ENCODE measurements at regions not wholly inside any gene's neighbourhood (a gene's known extent, or its start where the extent isn't known, plus 50 kb on each side); places are given as distances from the start of the nearest gene placed in this dataset.

- H3K23ac ChIP-seq (ENCODE audit: insufficient read length), result no peak overlapping the region
- H3K56ac ChIP-seq (replicated peaks; ENCODE audit: insufficient read length, low read depth, low read length), result no peak overlapping the region
- H2AFZ ChIP-seq (ENCODE audit: low read length), result no peak overlapping the region
- no peak overlapping the region for H2BK120ac ChIP-seq (replicated peaks; ENCODE audit: low read depth, low read length)
- H4K5ac ChIP-seq (ENCODE audit: insufficient read length, low read depth, low read length), result no peak overlapping the region
- no peaks in the 10 kb centered on the region for H3K36me3 ChIP-seq (ENCODE audit: control insufficient read depth in 2 of 4, insufficient read depth in 4 of 4, low read length in 3 of 4)
- no peak overlapping the region for H2BK15ac ChIP-seq (ENCODE audit: low read length)
- H3K79me2 ChIP-seq (ENCODE audit: control insufficient read depth in 1 of 2, insufficient read depth in 2 of 2, low read length in 2 of 2), result no peaks in the 10 kb centered on the region
- no peaks in the 10 kb centered on the region for H3K23me2 ChIP-seq (ENCODE audit: low read depth, low read length)
- H3K14ac ChIP-seq (ENCODE audit: insufficient read length), result no peak overlapping the region
- H2BK20ac ChIP-seq (ENCODE audit: low read length), result no peak overlapping the region
- no peak overlapping the region for H2BK12ac ChIP-seq (ENCODE audit: low read depth, low read length)
- H3K9me3 ChIP-seq (ENCODE audit: insufficient read depth in 2 of 2, low read depth in 1 of 2, low read length in 1 of 2), result no peaks in the 10 kb centered on the region
- no peaks in the 10 kb centered on the region for H3K4me1 ChIP-seq (replicated peaks in 1 of 4; ENCODE audit: control insufficient read depth in 3 of 4, insufficient read depth in 4 of 4, low read length in 3 of 4)
- H3K4me2 ChIP-seq (ENCODE audit: insufficient read depth in 1 of 2, low read depth in 2 of 2, low read length in 2 of 2), result no peak overlapping the region
- no peak overlapping the region for H3K9ac ChIP-seq (replicated peaks in 1 of 4; ENCODE audit: extremely low read depth in 1 of 4, low read depth in 3 of 4, low read length in 3 of 4)
- no peak overlapping the region for H2AK5ac ChIP-seq (ENCODE audit: low read depth, low read length)
- POLR2A ChIA-PET (ENCODE audit: partially characterized antibody), result no interaction called here
- no peak overlapping the region for H3K4ac ChIP-seq (replicated peaks; ENCODE audit: insufficient read length, low read depth, low read length)
- H3K27me3 ChIP-seq (replicated peaks in 1 of 4; ENCODE audit: control insufficient read depth in 3 of 4, extremely low read depth in 1 of 4, insufficient read depth in 3 of 4, low read length in 3 of 4), result no peaks in the 10 kb centered on the region
- no peak overlapping the region for H3K18ac ChIP-seq (ENCODE audit: extremely low read depth, low read length)
- H2BK5ac ChIP-seq (ENCODE audit: low read depth, low read length), result no peak overlapping the region
- no peak overlapping the region for H4K8ac ChIP-seq (ENCODE audit: extremely low read depth, insufficient read depth, low read length)
- no peak for FAIRE-seq
- H3K4me3 ChIP-seq (ENCODE audit: extremely low read depth in 1 of 4, insufficient read depth in 2 of 4, low read depth in 3 of 4, low read length in 4 of 4), result no peak overlapping the region
- H3K79me1 ChIP-seq (ENCODE audit: low read depth, low read length), result no peaks in the 10 kb centered on the region
- no peak overlapping the region for H4K91ac ChIP-seq (replicated peaks; ENCODE audit: insufficient read length, low read length)
- WGBS, 2 experiments (ENCODE audit: extremely low coverage in 1 of 2, insufficient coverage in 1 of 2, insufficient read length in 1 of 2, insufficient replicate concordance in 2 of 2, low coverage in 1 of 2, low lambda C conversion rate in 2 of 2, missing lambda C conversion rate in 1 of 2), result 83% methylated on average over 1 of the region's 1 CpG; no CpG with 5 or more reads in 1 of the 2 experiments
- CTCF ChIA-PET (ENCODE audit: partially characterized antibody), result no interaction called here
- no peak for DNase-seq (ENCODE audit: low read depth in 1 of 2, low spot score in 2 of 2)
- H3K27ac ChIP-seq (ENCODE audit: low read depth, low read length), result no peak overlapping the region
- no peaks in the 10 kb centered on the region for H4K20me1 ChIP-seq (replicated peaks in 1 of 2; ENCODE audit: control insufficient read depth in 1 of 2, insufficient read depth in 2 of 2, low read length in 2 of 2)
- no peak for TF ChIP-seq RFX5 (IDR thresholded peaks at IDR 0.05; ENCODE audit: borderline replicate concordance, low read depth, low read length)
- no peak for TF ChIP-seq CBX5 (IDR thresholded peaks at IDR 0.05; ENCODE audit: low read depth, low read length)
- TF ChIP-seq KDM5A (IDR thresholded peaks at IDR 0.05; ENCODE audit: low read length), result no peak
- no peak for TF ChIP-seq KDM1A (IDR thresholded peaks at IDR 0.05; ENCODE audit: borderline replicate concordance, low read length)
- TF ChIP-seq NANOG (IDR thresholded peaks at IDR 0.05; ENCODE audit: insufficient read depth, low read depth, low read length, poor library complexity, severe bottlenecking), result no peak
- TF ChIP-seq CHD1 (IDR thresholded peaks at IDR 0.05; ENCODE audit: low read depth, low read length), result no peak
- TF ChIP-seq KDM4A (IDR thresholded peaks at IDR 0.05; ENCODE audit: low read depth, low read length, severe bottlenecking), result no peak
- TF ChIP-seq YY1 (IDR thresholded peaks at IDR 0.05; ENCODE audit: low read depth, low read length), result no peak
- no peak for TF ChIP-seq SP2 (IDR thresholded peaks at IDR 0.05; ENCODE audit: low read length)
- no peak for TF ChIP-seq TAF7 (optimal IDR thresholded peaks at IDR 0.05; ENCODE audit: borderline replicate concordance, low read depth, low read length)
- TF ChIP-seq JUN (IDR thresholded peaks at IDR 0.05; ENCODE audit: low read depth, low read length), result no peak
- no peak for TF ChIP-seq RAD21 (IDR thresholded peaks at IDR 0.05 in 1 of 2, conservative IDR thresholded peaks at IDR 0.05 in 1 of 2; ENCODE audit: low read depth in 2 of 2, low read length in 2 of 2)
- no peak for TF ChIP-seq TAF1 (IDR thresholded peaks at IDR 0.05; ENCODE audit: low read depth, low read length)
- TF ChIP-seq MAX (IDR thresholded peaks at IDR 0.05), result no peak
- no peak for TF ChIP-seq SP1 (IDR thresholded peaks at IDR 0.05; ENCODE audit: low read depth, low read length)
- no peak for TF ChIP-seq JUND (IDR thresholded peaks at IDR 0.05; ENCODE audit: low read length)
These were observed 135.8 kb upstream of the DSEL start for GRCh38 chr18:67652288-67652687.
